DMS53 treated with DMSO at 0.1 percent for 48 hours (cell line): ENCODE measurements at regions not wholly inside any gene's neighbourhood (a gene's known extent, or its start where the extent isn't known, plus 50 kb on each side); places are given as distances from the start of the nearest gene placed in this dataset.
A peak's percentile ranks its signal among the peaks of the same experiment; 100 is the strongest.

Experiments used
- DNase-seq: peaks from one replicate; lab custom pipeline; 2025; ENCODE audit not compliant: unreplicated experiment; lab: John Stamatoyannopoulos, UW

DNA sequence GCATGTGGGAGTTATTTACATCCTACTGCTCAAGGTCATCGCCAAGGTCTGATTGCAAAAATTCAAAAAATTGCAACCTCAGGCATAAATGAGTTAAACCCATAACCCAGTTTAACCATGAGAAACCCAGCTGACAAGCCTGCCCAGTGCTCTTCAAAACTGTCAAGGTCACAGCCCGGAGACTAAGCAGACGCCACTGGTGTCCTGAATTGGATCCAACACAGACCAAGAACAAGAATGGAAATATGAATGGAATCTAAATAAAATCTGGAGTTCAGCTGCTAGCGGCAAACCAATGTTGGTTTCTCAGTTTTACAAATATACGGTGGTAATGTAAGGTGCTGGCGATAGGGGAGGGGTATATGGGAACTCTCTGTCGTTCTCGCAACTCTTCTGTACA, 201.5 kb upstream of the MVB12B start:
- no peak for DNase-seq

DNA sequence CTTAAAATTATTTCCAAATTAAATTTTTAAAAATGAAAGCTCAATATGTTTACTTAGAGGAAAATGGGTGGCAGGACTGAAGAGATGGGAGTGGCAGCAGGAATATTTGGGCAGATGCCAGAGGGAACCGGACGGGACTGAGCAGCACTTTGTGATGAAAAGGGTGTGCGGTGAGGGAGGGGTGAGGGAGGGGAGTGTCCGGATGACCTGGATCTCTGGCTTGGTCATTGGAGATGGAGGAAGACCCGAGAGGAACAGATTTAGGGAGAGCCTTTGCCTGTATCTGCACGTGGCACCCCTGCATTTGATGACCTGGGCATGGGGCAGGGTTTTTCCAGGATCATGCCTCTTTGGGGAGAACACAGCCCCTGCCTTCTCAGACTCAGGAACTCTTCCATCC, 201.1 kb upstream of the MVB12B start:
- no peak for DNase-seq

DNA sequence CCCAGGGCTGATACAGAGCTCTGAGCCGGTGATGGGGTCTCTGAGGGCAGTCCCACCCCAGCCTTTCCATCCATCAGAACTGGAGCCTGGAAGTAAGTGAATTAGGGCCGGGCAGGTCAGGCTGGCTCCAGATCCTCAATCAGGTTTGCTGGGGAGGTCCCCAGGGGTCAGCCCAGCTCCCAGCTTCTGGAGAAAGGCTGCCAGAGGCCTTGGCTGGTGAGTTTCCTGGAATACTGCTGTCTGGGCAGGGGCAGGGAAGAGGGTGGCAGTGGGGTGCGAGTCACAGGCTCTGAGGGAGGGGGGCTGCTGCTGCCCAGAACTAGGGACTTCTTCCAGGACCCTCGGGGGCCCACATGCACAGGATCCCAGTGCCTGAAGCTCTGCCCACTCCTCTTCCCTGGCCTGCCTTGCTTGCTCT, 200.6 kb upstream of the MVB12B start:
- no peak for DNase-seq

DNA sequence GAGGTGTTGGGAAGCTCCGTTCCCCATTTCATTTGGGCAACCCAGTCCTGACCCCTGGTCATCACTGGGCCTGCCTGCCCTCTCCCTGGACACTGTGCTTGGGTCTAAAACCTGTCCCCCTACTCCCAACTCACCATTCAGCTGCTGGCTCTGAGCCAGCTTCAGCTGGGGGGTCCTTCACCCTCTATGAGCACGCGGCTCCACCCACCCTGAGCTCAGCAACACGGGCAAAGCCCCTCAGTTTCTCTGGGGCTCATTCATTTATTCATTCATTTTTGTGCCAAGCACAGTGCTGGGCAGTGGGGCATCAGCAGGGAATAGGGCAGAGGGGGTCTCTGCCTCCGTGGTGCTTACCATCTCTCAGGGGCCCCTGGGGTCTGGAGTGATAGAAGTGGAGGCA, 199.8 kb upstream of the MVB12B start:
- no peak for DNase-seq

DNA sequence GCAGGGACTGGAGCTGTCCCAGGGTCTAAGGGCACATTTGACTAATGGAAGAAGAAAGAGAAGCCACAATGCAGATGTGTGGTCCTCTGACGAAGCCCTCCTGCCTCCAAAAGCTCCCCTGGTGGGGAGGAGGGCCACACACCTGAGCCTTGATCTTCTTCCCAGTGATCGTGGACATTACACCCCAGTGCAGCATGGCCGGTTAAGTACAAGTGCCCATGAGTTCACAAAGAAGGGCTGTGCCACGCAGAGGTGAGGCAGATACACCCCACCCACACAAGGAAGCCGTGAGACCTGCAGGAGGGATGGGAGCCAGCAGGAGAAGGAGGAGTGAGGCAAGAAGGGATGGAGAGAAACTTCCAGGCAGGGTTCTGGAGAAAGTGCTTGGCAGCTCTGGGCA, 199.0 kb upstream of the MVB12B start:
- no peak for DNase-seq

DNA sequence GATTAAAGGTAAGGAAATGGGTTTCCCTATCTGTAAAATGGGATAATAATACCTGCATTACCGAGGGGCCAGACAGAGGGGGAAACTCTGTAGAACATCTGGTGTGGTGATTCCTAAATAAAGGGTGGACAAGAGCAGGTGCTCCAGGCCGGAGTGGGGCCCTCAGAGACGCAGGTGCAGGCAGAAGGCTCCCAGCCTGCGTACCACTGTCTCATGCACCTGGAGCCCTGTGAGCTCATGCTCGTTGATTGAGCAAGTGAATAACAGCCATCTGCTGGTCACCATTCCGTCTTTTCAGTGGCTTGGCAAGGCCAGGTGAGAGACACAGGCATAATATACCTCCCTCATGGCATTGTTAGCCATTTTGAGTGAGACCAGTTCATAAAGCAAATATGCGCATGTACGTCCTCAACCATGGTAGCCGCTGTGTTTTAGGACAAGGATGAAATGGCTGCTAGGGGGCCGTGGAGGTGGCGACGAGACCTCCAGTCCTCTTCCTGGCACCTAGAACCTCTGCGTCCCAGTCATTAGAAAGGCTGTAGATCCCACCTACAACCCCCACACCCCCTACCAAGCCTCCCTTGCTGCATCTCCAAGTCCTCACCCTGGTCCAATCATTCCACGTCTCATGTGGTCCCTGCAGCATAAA, 198.0 kb upstream of the MVB12B start:
- DNase-seq, result peak; percentile 65

DNA sequence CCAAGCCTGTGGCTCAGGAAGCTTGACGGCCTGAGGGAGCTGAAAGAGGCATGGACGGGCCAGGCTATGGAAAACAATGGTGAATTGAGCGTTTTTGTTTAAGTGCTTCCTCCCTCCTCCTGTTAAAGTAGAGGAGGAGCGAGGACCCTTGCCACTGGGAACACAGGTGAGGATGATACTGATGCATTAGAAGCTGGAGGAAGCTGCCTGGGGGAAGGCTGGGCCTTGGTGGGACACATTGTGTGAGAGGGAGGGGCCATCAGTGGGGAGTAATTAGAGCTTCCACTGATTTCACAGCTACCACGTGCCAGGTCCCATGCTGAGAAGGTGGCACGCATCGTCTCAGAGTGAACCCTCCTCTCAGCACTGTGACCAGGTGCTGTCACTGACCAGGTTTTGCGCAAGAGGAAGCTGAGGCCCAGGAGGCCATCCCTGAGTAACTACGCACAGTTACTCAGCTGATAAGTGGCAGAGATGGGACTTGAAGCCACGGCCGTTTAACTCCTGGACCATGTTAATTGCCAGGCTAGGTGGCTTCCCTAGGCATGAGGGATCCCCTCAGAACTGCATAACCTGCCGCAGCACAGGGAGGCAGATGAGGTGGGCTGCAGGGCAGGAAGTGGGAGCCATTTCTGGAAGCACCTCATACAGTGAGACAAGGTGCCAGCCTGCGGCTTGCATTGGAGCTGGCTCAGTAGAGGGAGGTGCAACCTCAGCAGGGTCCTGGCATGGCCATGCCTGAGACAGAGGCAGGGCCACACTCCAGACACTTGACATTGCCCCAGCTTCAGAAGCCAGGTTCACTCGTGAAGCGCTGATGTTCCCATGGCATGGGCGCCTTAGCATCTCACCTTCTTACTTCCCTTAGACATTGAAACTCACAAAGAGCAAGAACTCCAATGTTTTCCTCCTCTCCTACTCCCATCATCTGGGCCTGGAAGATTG, 195.3 kb upstream of the MVB12B start:
- DNase-seq, result no peak

DNA sequence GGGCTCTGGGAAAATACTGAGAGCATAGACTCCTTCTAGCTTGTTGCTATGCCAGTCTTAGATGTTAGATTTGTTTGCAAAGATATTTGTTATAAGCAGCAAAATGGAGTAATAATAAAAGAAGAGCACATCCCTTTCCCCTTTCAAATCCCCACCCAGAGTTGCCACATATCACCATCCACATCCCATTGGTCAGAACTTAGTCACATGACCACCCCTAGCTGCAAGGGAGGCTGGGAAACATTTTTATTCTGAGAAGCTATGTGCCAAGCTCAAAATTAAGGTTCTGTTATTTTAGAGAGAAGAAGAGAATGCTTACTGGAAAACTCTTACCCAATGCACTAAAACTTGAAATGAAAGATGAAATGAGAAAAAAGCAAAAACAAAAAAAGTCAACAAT, 193.9 kb upstream of the MVB12B start:
- DNase-seq, result no peak

DNA sequence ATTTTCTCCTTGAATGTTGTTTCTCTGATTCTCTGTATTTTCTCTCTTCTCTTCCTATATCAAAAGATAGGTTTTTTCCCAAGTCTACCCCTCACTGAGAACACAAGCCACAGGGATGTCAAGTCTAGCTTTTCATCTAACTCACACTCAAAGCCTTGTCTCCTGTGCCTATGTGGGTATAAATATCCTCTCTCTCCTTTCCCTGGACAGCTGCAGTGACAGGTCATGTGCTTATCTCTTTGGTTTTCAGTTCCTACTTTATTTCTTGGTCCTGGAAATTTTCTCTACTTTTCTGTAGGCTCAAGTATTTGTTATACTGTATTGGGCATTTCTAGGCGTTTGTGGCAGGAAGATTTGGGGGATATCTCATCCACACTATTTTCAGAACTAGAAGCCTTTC, 182.4 kb upstream of the MVB12B start:
- DNase-seq, result no peak

DNA sequence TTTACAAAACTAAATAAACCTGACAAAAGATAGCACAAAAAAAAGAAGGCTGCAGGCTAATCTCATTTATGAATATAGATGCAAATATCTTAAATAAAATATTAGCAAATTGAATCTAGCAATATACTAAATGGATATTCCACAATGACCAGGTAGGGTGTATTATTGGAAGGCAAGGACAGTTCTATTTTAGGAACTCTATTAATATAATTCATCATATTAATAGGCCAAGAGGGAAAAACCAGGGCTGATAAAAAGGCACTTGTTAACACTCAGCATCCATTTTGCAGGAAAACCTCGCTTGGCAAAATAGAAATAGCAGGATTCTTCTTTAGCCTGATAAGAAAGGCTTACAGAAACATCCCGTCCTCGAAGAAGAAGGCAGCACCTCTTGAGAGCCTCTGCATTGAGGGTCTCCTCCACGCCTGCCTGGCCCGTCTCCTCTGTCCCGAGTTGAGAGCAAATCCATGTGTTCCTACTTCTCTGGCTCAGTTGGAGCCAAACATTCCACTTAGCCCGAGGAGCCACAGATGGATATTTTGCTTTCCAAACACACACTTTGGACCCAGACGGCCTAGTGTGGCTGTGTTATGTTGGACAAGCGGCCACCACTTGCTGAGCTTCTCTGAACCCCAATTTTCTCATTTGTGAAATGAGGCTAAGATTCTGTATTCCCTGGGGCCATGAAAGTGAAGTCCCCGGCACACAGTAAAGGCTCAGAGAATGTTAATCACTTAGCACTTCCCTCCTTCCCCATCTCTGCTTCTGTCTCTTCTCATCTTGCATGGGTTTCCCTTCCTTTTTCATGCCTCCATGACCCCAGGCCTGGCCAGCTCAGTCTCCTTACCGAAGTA, 181.8 kb upstream of the MVB12B start:
- no peak for DNase-seq

DNA sequence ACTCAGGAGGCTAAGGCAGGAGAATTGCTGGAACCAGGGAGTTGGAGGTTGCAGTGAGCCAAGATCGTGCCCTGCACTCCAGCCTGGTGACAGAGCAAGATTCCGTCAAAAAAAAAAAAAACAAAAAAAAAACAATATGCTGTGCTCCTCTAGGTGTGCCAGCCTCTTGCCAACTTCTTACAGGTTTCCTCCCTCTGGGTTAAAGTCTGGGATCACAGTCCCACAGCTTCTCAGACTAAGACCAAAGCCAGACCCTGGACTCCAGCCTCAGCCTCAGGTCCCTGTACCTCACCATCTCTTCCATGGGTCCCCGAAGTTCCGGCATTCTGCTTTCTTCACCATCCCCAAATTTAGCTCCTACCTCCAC, 180.8 kb upstream of the MVB12B start:
- DNase-seq, result no peak

DNA sequence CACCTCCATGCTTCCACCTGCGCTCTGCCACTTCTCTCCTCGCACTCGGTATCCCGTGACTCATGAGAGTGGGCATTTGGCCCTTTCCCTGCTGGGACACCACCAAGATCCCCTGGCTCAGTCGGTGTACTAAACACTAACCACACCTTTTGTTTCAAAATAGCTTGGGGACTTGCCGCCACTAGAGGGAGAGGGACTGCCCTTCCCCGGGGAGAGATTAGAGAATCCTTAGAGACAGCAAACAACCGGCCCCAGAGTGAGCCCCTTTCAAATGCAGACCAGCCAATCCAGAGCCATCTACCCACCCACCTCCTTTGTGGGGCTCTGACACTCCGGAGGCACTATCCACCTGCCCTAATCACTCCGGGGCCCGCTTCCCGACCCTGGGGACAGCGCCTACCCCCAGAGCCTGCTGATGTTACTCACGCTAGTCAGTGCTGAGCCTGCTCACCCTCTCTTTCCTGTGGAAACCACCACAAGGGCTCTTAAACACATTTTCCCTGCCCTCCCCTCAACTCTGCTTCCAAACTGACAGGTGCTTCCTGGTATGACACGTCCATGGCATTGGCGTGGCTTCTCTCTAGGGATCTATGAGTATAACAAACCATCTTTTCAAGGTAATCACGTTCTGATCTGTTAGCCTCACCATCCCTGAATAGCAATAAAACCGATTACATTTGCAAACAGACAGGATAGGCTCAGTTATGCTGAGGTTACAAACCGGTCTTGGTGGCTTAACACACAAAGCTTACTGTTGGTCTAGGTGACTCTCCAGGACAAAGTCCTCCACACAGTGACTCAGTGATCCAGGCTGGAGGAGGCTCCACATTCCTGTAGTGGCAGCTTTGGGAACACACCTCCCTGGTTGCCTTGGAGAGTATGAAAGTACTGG, 180.1 kb upstream of the MVB12B start:
- DNase-seq, result peak; percentile 77

DNA sequence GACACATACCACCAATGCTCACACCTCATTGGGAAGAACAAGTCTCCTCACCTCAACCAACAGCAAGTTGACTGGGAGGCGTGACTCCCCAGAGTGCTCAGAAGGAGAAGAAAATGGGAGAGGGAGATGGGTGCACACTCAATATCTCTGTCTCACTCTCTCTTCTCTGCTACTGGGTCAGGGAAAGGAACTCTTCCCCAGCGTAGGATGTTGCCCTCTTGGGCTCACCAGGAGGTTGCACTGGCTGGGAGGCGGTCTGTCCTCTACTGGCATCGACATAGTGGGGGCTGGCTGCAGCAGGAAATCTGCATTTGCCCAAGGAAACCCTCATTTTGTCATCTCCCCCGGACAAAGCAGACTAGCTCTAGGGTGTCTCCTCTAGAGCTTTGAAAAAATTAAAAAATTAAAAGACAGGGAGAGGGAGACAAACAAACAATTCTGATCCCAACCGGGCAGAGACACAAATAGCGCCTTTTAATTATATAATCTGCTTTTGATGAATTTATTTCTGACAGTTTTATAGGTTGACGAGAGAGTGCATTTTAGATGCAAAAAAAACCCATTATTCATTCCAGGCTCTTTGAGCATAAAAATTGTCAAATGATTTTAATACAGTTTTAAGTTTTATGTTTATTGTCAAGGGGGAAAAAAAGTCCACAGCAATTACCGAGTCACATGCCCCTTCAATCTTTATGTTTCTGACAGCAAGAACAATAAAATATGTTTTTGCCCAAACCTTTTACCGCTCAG, 179.3 kb upstream of the MVB12B start:
- no peak for DNase-seq

DNA sequence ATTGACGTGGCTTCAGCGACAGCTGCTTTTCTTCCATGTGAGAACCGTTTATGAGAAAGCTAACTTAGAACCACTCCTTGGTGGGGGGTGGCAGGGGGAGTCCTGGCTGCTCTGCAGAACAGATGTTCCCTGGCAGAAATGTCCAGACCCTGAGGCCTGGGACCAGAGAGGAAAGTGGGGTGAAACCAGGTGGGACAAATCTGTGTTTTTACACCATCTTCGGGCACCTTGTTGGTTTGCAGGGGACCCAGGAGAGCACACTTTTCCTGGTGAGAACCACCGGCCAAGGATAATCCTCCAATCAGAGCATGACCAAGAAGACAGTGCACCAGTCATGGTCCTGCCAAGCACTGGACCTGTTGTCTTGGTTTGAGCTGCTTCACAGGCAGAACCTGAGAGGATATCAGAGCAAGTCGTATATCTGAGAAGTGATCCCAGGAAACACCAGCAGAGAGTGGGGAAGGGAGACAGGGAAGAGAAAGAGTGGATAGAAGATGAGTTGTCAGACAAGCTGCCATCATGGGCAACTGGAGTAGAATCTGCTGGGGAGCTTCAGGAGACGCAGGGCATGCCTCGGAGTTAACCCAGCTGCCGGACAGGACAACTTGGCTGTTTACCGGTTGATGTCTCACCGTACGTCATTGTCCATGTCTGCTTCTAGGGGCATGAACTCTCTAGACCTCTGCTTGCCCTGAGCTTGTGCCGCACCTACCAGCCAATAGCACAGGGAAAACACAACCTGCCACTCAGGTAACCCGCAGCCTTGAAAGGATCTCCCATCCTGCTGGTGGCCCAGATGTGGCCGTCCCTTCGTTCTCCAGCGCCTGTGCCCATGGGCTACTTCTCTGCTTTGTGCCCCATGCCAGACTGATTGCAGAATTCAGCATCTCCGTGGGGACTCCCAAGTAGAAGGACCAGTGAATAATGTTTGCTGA, 178.4 kb upstream of the MVB12B start:
- DNase-seq, result no peak

DNA sequence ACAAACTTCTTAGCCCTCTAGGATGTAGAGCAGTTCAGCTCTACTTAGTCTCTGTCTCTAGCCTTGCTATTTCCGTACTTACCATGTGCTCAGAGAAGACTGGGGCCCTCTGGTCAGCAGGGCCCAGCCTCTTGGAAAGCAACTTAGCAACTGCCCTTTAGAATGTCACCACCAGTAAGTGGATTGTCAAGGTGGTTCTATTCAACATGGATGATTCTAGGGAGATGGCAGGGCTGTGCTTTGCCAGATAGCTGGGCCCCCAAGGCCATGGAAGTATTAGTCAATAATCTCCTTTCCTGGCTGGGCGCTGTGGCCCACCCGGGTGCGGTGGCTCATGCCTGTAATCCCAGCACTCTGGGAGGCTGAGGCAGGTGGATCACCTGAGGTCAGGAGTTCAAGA, 177.6 kb upstream of the MVB12B start:
- DNase-seq, result no peak

DNA sequence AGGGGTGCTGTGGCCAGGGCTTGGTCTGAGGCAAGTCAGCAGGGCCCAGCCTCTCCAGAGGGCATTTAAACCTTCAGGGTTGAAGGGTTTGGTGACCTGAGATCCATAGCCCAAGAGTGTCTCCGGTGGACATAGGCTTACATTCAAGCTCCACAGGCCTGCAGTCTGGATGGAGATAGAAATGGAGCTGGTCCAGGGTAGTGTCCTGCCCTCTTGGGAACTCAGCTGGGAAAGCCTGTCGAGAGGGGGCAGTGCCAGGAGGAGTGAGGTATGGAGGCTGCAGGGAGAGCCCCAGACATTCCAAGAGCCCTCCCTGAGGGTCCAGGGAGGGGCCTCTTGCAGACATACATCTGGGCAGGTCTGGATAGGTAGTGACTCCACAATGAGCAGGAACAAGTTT, 177.0 kb upstream of the MVB12B start:
- no peak for DNase-seq

DNA sequence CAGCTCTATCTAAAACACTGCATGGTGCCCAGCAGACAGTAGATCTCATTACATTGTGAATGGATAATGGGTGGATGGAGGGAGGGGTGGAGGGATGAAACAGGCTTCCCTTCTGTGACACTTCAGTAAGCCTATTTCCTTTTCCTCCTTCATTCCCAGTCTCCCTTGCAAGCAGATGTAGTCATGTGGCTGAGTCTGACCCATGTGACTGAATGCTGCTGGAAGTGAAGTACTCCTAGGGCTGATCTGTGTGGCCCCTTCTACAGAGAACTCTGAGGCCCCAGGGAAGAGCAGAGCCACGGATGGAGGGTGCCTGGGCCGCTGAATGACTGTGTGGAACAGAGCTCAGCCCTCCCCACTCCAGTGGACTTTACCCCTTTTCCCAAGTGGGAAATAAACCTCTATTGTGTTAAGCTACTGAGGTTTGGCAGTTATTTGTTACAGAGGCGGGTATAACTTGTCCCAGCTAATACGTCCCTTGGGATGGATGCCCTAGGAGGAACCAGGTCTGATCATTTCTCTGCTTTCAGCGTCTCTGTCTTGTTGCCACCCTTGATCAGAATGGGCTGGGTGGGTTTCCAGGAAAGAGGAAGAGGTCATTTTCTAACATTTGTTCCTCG, 176.1 kb upstream of the MVB12B start:
- DNase-seq, result peak; percentile 21

DNA sequence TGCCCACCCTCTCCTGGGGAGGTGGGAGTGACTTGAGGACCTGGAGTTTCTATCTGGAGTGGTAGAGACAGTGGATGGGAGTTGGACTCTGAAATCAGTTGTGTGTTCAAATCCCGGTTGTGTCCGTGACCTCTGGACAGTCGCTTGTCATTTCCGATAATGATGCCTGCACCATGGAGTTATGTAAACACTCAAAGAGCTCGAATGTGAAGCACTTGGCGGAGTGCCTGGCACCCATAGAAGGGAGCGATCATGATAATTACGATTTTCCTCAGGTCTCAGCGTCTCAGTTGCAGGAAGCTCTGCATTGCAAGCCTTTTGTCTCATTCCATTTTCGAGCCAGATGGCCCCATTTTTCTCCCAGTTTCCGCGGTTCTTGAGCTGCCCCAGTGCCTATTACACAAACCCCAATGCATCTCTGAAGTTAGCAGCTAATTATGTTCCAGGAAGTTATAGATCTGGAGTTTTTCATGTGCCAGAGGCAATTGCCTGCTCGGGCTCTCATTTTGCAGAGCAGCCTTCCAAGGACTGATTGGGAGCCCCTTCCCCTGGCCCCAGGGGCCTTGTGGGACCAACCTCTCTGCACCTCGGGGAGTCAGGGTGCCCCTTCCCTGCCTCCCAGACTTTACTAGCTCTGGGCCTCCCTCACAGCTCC, 175.5 kb upstream of the MVB12B start:
- peak; percentile 88 for DNase-seq
